ENCODE measurements at regions not wholly inside any gene's neighbourhood (a gene's known extent, or its start where the extent isn't known, plus 50 kb on each side); places are given as distances from the start of the nearest gene placed in this dataset.

GRCh38 chr6:121694389-121694788 lies 258.9 kb downstream of the GJA1 start (continued):
- TF ChIP-seq, protein P1, sequence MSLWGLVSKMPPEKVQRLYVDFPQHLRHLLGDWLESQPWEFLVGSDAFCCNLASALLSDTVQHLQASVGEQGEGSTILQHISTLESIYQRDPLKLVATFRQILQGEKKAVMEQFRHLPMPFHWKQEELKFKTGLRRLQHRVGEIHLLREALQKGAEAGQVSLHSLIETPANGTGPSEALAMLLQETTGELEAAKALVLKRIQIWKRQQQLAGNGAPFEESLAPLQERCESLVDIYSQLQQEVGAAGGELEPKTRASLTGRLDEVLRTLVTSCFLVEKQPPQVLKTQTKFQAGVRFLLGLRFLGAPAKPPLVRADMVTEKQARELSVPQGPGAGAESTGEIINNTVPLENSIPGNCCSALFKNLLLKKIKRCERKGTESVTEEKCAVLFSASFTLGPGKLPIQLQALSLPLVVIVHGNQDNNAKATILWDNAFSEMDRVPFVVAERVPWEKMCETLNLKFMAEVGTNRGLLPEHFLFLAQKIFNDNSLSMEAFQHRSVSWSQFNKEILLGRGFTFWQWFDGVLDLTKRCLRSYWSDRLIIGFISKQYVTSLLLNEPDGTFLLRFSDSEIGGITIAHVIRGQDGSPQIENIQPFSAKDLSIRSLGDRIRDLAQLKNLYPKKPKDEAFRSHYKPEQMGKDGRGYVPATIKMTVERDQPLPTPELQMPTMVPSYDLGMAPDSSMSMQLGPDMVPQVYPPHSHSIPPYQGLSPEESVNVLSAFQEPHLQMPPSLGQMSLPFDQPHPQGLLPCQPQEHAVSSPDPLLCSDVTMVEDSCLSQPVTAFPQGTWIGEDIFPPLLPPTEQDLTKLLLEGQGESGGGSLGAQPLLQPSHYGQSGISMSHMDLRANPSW (CRISPR knock-in tag; IDR thresholded peaks at IDR 0.05; ENCODE audit: borderline replicate concordance), result no peak
- no peak for TF ChIP-seq GZF1 (CRISPR knock-in tag; IDR thresholded peaks at IDR 0.05)
- no peak for TF ChIP-seq JARID2 (CRISPR knock-in tag; IDR thresholded peaks at IDR 0.05; ENCODE audit: insufficient replicate concordance)
- TF ChIP-seq NAIF1 (CRISPR knock-in tag; IDR thresholded peaks at IDR 0.05; ENCODE audit: borderline replicate concordance), result no peak
- no peak for TF ChIP-seq ZNF580 (CRISPR knock-in tag; IDR thresholded peaks at IDR 0.05; ENCODE audit: borderline replicate concordance, low read depth)
- TF ChIP-seq SCMH1 (CRISPR knock-in tag; IDR thresholded peaks at IDR 0.05; ENCODE audit: borderline replicate concordance), result no peak
- TF ChIP-seq TSC22D2 (CRISPR knock-in tag; IDR thresholded peaks at IDR 0.05; ENCODE audit: borderline replicate concordance), result no peak
- no peak for TF ChIP-seq NKX3-1 (CRISPR knock-in tag; IDR thresholded peaks at IDR 0.05)
- no peak for TF ChIP-seq ZNF546 (CRISPR knock-in tag; conservative IDR thresholded peaks at IDR 0.05)
- TF ChIP-seq, protein P2, sequence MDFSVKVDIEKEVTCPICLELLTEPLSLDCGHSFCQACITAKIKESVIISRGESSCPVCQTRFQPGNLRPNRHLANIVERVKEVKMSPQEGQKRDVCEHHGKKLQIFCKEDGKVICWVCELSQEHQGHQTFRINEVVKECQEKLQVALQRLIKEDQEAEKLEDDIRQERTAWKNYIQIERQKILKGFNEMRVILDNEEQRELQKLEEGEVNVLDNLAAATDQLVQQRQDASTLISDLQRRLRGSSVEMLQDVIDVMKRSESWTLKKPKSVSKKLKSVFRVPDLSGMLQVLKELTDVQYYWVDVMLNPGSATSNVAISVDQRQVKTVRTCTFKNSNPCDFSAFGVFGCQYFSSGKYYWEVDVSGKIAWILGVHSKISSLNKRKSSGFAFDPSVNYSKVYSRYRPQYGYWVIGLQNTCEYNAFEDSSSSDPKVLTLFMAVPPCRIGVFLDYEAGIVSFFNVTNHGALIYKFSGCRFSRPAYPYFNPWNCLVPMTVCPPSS (IDR thresholded peaks at IDR 0.05), result no peak
- TF ChIP-seq NFYB (CRISPR knock-in tag; IDR thresholded peaks at IDR 0.05), result no peak
